T-helper 17 cell (primary cell): ENCODE measurements at regions not wholly inside any gene's neighbourhood (a gene's known extent, or its start where the extent isn't known, plus 50 kb on each side); places are given as distances from the start of the nearest gene placed in this dataset.
"Not testable (repeated sequence)": the region's sequence is repeated elsewhere in the genome, so short reads cannot be mapped to it uniquely, and the experiment has no call there.

Source experiments
- ATAC-seq: fragments of 150-1000 bp; cut with Tn5 transposase; 2 replicates; pipeline ENCODE4 v1.10.0; 2021; ENCODE audit warnings: mild to moderate bottlenecking, moderate library complexity
- DNase-seq, 3 donors: peaks; one replicate each; pipeline versions ENCODE4 v3.0.0 to v3.0.0-alpha.2; 2020 to 2021
- H3K9me3 ChIP-seq: one replicate; pipeline ENCODE4 v1.7.0; 2013; ENCODE audit warnings: low read length, mild to moderate bottlenecking; ENCODE audit not compliant: control insufficient read depth, poor library complexity, severe bottlenecking
- H3K27ac Mint-ChIP-seq: one replicate; pipeline ENCODE4 v1.8.0; 2022; ENCODE audit warnings: mild to moderate bottlenecking, moderate library complexity, mixed read lengths
- H3K27me3 Mint-ChIP-seq: one replicate; pipeline ENCODE4 v1.8.0; 2022; ENCODE audit warnings: mixed read lengths
- H3K36me3 Mint-ChIP-seq: one replicate; pipeline ENCODE4 v1.8.0; 2022; ENCODE audit warnings: low read depth, mixed read lengths
- H3K4me1 Mint-ChIP-seq: one replicate; pipeline ENCODE4 v1.8.0; 2022; ENCODE audit warnings: mild to moderate bottlenecking, mixed read lengths
- H3K4me3 Mint-ChIP-seq: one replicate; pipeline ENCODE4 v1.8.0; 2022; ENCODE audit warnings: mild to moderate bottlenecking, moderate library complexity, mixed read lengths

DNA sequence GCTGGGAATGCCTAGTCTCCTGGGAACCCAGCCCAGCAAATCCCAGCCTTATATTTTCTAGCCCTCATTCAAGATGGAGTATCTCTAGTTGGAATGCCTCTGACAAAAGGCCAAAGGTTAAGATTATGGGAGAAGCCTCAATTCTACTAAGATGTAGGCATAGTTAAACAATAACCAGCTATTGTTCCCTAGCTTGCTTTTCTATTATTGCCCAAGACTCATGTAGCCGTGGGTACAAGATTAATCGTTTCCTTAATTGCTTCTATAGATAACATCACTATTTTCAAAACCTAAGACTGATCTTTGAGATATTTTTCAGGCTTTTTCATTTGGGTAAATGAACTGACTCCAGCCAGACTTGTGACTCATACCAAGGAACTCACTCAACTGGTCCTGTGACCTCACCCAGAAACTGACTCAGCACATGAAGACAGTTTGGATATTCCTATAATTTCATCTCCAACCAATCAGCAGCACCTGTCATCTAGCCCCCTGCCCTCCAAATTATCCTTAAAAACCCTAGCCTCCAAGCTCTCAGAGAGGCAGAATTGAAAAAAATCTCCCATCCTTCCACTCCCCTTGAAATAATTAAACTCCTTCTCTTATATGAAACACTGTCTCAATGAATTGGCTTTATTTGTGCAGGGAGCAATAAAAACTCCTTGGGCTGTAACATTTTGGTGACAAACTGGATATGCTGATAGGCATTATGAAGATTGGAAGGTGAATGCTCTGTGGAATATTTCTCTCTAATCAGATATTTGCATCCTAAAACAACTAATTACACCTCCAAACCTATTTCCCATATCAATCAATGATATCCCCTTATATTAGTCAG lies 589.0 kb downstream of the C12orf50 start:
- no peaks in the 10 kb centered on the region for H3K9me3 ChIP-seq
- Mint-ChIP-seq H3K27me3 (no peaks in the 10 kb centered on the region), H3K36me3 (no peaks in the 10 kb centered on the region), H3K4me3 (no peak overlapping the region), H3K27ac (no peak overlapping the region), H3K4me1 (no peaks in the 10 kb centered on the region)
- DNase-seq (no peak), ATAC-seq (no peak)

DNA sequence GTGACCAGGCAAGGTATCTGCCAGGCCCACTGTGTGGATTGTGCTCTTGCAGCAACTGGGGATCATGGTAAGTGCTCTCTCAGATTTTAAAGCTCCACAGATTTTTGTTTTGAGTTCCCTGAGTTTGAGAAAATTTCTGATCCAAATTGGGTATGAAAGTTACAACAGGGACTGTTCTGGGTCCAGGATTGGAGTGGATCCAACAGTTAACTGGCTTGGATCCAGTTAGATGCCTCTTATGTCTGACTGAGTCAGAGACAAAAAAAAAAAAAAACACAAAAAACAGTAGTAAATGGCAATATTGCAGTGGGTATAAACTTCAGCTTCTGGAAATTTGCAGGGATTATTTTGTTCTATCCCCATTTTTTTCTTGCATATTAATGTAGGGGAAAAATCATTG lies 598.8 kb downstream of the C12orf50 start:
- Mint-ChIP-seq H3K4me1 (no peaks in the 10 kb centered on the region), H3K27me3 (no peaks in the 10 kb centered on the region), H3K4me3 (no peak overlapping the region), H3K27ac (no peak overlapping the region), H3K36me3 (no peaks in the 10 kb centered on the region)
- no peaks in the 10 kb centered on the region for H3K9me3 ChIP-seq
- ATAC-seq (no peak), DNase-seq (no peak)

DNA sequence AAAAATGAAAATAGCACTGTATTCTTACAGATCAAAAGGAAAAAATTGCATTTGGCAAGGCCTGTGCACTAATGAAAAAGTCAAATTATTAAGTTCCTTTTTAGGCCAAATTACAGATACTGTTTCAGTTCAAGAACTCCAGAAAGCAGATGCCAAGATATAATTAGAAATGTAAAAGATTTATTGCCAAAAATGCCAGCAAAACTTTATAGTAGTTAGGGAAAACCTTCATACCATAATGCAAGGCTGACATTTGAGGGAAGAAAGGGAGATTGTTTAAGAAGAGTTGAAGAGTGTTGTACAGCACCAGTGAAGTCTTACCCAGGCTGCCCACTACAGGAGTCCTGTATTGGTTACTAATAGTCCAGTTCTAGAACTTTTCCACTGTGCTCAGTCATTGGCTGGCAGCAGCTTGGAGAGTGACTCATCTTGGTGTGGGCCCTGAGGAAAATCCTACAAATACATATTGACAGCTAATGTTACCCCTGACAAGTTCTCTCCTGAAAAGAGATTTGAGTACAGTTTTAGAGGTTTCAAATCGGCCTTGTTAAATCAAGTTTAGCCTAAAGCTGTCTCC lies 600.4 kb downstream of the C12orf50 start:
- no peaks in the 10 kb centered on the region for H3K9me3 ChIP-seq

DNA sequence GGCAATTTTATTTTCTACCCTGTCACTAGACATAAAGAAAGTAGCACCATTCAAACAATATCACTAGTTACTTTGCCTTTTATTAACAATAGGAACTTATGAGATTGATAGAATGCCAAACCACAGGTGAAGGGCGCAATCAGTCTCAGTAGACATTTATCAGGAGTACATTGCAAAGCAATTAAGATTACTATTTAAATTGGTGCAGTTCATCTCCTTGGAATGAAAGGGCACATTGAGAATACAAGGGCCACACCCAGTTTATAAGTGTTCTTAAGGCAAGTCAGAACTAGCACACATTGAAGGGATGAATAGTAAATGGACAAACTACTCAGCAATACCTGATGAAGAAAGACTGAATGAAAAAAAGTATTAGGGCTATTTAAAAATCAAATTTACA lies 601.4 kb downstream of the C12orf50 start:
- Mint-ChIP-seq H3K4me3 (no peak overlapping the region), H3K27ac (no peak overlapping the region), H3K27me3 (no peaks in the 10 kb centered on the region), H3K4me1 (no peaks in the 10 kb centered on the region), H3K36me3 (no peaks in the 10 kb centered on the region)
- ATAC-seq = no peak
- H3K9me3 ChIP-seq = no peaks in the 10 kb centered on the region
- DNase-seq = no peak

More for the DNA sequence above, 600.4 kb downstream of the C12orf50 start:
- Mint-ChIP-seq H3K36me3 (no peaks in the 10 kb centered on the region), H3K27ac (no peak overlapping the region), H3K27me3 (no peaks in the 10 kb centered on the region), H3K4me1 (no peaks in the 10 kb centered on the region), H3K4me3 (no peak overlapping the region)
- DNase-seq (no peak), ATAC-seq (no peak)

DNA sequence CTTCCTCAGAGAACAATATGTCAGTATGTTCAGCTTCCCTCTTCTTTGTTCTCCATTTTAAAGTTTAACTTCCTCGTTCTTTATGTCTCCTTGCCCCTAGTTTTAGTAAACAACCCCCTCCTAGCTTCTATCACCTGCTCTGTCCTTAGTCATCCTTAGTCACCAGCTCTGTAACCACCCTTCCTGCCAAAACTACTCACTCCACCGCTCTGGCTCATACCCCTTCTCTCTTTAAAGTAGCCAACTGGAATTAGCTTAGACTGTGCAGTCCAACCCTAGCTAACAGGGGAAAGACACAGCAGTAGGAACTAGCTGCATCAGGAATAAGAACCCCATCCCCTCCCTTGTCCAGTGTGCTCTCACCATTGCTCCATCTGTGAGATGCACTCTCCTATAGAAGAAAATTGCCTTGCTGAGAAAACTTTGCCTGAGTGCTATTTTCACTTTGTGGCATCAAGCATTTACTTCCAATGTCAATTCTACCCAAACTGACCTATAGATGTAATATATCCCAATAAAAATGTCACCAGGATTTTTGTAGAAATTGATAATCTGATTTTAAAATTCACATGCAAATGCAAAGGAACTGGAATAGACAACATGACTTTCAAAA lies 603.2 kb downstream of the C12orf50 start:
- ATAC-seq (no peak), DNase-seq (no peak)
- no peaks in the 10 kb centered on the region for H3K36me3 Mint-ChIP-seq
- no peak overlapping the region for H3K4me3 Mint-ChIP-seq
- no peaks in the 10 kb centered on the region for H3K27me3 Mint-ChIP-seq
- H3K4me1 Mint-ChIP-seq = no peaks in the 10 kb centered on the region
- no peaks in the 10 kb centered on the region for H3K9me3 ChIP-seq
- H3K27ac Mint-ChIP-seq = no peak overlapping the region

DNA sequence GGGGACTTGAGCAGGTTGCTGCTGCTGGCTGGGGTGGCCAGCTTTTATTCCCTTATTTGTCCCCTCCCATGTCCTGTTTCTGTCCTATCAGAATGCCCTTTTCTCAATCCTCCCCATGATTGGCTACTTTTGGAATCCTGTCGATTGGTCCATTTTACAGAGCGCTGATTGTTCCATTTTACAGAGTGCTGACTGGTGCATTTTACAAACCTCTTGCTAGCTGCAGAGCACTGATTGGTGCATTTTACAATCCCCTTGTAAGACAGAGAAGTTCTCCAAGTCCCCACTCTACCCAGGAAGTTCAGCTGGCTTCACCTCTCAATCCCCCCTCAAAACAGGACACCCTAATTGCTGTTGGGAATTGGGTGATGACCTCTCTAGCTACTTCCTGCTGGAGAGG lies 608.0 kb downstream of the C12orf50 start:
- H3K9me3 ChIP-seq, H3K4me3 Mint-ChIP-seq, H3K4me1 Mint-ChIP-seq, H3K27me3 Mint-ChIP-seq, H3K36me3 Mint-ChIP-seq, DNase-seq, H3K27ac Mint-ChIP-seq, ATAC-seq: not testable (repeated sequence)

DNA sequence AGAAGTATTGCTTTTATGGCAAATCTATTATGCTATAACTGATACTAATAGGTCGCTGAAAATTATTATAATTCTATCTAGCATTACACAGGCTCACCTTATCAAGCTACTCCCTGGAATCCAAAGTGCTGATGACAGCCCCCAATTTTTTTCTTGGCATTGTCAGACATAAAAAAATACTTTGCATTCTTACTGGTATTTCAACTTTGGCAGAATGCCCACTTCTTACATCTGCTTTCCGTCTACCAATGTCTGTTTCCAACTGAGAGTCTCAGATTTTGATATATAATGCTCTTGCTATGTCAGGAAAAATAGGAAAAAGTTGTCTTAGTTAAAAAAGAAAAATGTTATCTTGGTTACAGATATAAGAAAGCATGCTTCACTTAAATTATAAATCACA lies 615.4 kb downstream of the C12orf50 start:
- H3K4me3 Mint-ChIP-seq = no peak overlapping the region
- DNase-seq (no peak), ATAC-seq (no peak)
- no peak overlapping the region for H3K27ac Mint-ChIP-seq
- H3K4me1 Mint-ChIP-seq = no peaks in the 10 kb centered on the region
- no peaks in the 10 kb centered on the region for H3K27me3 Mint-ChIP-seq
- no peaks in the 10 kb centered on the region for H3K9me3 ChIP-seq
- no peaks in the 10 kb centered on the region for H3K36me3 Mint-ChIP-seq

DNA sequence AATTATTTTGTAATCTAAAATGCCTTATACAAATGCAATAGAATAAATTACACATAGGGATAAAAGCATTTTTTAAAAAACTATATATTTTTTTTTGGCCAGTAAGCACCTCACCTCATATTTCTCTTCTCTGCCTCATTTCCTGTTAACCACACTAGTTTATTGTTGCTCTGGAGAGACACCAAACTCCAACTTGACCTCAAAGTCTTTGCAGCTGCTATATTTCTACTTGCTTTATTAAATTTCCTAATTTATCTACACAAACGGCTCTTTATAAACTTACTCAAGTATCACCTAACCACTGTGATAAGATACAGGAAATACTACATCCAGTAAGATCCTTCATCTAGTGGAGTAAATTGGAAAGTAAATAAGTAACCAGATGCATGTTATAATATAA lies 622.3 kb downstream of the C12orf50 start:
- Mint-ChIP-seq H3K36me3 (no peaks in the 10 kb centered on the region), H3K4me3 (no peak overlapping the region), H3K4me1 (no peaks in the 10 kb centered on the region), H3K27ac (no peak overlapping the region), H3K27me3 (no peaks in the 10 kb centered on the region)
- no peaks in the 10 kb centered on the region for H3K9me3 ChIP-seq
- DNase-seq (no peak), ATAC-seq (no peak)

DNA sequence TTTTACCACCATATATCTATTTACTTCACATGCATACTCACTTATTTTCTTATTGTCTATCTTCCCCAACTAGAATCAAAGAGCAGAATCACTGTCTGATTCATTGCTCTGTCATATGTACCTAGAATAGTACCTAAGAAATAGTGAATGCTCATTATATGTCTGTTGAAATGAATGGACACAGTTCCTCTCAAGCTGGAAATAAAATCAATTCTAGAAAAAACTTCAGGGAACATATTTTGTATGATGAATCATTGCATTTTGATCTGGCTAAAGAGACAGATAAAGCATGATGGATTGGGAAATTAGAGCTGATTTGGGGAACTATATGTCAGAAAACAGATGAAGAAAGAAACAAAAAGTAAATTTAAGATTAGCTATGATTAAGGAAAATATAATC lies 623.3 kb downstream of the C12orf50 start:
- H3K4me3 Mint-ChIP-seq = no peak overlapping the region
- no peak for ATAC-seq
- H3K9me3 ChIP-seq = no peaks in the 10 kb centered on the region

DNA sequence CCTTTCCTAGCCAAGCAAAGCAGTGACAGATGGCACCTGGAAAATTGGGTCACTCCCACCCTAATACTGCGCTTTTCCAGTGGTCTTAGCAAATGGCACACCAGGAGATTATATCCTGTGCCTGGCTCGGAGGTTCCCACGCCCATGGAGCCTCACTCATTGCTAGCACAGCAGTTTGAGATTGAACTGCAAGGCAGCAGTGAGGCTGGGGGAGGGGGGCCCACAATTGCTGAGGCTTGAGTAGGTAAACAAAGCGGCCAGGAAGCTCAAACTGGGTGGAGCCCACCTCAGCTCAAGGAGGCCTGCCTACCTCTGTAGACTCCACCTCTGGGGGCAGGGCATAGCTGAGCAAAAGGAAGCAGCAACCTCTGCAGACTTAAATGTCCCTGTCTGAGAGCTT lies 635.0 kb downstream of the C12orf50 start:
- H3K27ac Mint-ChIP-seq, H3K36me3 Mint-ChIP-seq, ATAC-seq, H3K4me1 Mint-ChIP-seq, H3K4me3 Mint-ChIP-seq, H3K27me3 Mint-ChIP-seq, DNase-seq, H3K9me3 ChIP-seq: not testable (repeated sequence)

More for the DNA sequence above, 623.3 kb downstream of the C12orf50 start:
- H3K27me3 Mint-ChIP-seq = no peaks in the 10 kb centered on the region
- H3K27ac Mint-ChIP-seq = no peak overlapping the region
- H3K4me1 Mint-ChIP-seq = no peaks in the 10 kb centered on the region
- DNase-seq = no peak
- no peaks in the 10 kb centered on the region for H3K36me3 Mint-ChIP-seq

DNA sequence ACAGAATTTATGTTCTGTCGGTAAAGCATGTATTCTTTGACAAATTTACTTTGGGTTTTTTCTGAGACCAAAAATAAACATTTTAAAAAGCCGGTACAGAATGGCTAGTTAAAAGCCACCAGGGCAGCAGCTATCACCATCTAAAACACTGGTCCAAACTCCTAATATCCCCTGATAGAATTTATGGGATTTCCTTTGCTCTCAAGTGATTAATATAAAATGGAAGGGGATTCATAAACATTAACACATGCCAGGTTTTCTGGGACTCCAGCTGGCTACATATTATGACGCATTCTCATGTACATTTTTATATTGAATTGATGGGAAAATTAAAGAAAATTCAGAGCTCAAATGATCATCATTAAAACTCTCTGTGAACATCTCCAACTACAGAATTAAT lies 640.8 kb downstream of the C12orf50 start:
- Mint-ChIP-seq H3K36me3 (no peaks in the 10 kb centered on the region), H3K4me1 (no peaks in the 10 kb centered on the region), H3K4me3 (no peak overlapping the region), H3K27me3 (no peaks in the 10 kb centered on the region), H3K27ac (no peak overlapping the region)
- DNase-seq (no peak), ATAC-seq (no peak)
- H3K9me3 ChIP-seq = no peaks in the 10 kb centered on the region

DNA sequence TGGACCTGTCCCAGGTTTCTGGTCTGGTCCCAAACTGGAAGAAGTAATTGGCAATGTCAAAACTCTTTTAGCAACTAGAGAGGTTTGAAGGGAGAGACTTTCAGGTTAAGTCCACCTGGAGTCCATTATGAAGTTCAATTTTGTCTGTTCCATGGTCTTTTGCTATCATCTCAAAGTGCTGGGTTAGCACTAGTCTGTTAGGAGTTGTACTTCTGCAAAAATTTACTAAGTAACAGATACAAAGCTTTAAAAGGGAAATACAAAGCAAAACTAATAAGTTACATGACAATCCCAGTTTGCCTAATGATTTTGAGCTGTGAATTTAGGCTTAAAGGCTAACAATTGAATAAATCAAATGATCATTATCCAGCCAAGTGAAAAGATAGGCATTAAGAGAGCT lies 643.9 kb downstream of the C12orf50 start:
- no peak overlapping the region for H3K27ac Mint-ChIP-seq
- H3K4me3 Mint-ChIP-seq = no peak overlapping the region
- no peaks in the 10 kb centered on the region for H3K27me3 Mint-ChIP-seq
- H3K36me3 Mint-ChIP-seq = no peaks in the 10 kb centered on the region
- H3K4me1 Mint-ChIP-seq = no peaks in the 10 kb centered on the region
- ATAC-seq = no peak
- no peaks in the 10 kb centered on the region for H3K9me3 ChIP-seq
- DNase-seq = no peak

DNA sequence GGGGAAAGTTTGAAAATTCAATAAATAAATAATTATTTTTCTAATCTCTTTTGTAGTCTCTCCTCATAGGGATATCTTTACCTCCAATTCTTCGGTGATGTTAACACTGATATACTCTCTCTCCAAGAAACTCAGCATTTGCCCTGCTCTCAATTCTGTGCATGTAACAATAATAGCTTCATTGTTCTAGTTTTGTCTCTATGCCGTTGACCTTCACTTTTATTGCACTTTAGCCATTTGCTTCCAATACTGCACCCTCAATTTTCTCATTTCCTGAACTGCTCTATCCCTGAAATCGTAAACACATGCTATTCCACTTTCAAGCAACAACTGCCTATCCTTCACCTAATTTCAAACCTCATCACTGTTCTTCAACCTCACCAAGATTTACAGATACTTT lies 645.0 kb downstream of the C12orf50 start:
- Mint-ChIP-seq H3K27ac (no peak overlapping the region), H3K4me3 (no peak overlapping the region), H3K36me3 (no peaks in the 10 kb centered on the region), H3K4me1 (no peaks in the 10 kb centered on the region), H3K27me3 (no peaks in the 10 kb centered on the region)
- DNase-seq (no peak), ATAC-seq (no peak)
- no peaks in the 10 kb centered on the region for H3K9me3 ChIP-seq

DNA sequence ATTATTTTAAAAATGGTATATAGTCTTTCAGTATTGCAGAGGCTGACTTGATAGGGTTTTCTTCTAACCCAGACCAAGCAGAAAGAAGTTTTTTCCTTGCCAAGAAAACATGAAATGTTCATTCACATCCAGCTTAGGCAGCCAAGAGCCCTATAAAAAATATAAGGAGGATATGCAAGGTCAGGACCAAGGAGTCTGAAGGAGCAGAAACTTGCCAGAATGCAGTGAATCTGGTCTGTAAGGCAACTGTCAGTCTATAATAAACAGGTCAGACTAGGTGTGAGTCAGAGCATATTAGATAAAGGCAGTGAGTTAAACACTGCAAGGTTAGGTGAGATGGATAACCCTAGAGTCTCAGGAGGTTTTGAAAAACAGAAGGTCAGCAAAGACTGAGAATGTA lies 645.5 kb downstream of the C12orf50 start:
- H3K27me3 Mint-ChIP-seq = no peaks in the 10 kb centered on the region
- no peak overlapping the region for H3K4me3 Mint-ChIP-seq
- H3K27ac Mint-ChIP-seq = no peak overlapping the region
- ATAC-seq (no peak), DNase-seq (no peak)
- no peaks in the 10 kb centered on the region for H3K36me3 Mint-ChIP-seq
- no peaks in the 10 kb centered on the region for H3K4me1 Mint-ChIP-seq
- H3K9me3 ChIP-seq = no peaks in the 10 kb centered on the region
